ENCODE measurements at regions not wholly inside any gene's neighbourhood (a gene's known extent, or its start where the extent isn't known, plus 50 kb on each side); places are given as distances from the start of the nearest gene placed in this dataset.

- TF ChIP-seq, protein P1, sequence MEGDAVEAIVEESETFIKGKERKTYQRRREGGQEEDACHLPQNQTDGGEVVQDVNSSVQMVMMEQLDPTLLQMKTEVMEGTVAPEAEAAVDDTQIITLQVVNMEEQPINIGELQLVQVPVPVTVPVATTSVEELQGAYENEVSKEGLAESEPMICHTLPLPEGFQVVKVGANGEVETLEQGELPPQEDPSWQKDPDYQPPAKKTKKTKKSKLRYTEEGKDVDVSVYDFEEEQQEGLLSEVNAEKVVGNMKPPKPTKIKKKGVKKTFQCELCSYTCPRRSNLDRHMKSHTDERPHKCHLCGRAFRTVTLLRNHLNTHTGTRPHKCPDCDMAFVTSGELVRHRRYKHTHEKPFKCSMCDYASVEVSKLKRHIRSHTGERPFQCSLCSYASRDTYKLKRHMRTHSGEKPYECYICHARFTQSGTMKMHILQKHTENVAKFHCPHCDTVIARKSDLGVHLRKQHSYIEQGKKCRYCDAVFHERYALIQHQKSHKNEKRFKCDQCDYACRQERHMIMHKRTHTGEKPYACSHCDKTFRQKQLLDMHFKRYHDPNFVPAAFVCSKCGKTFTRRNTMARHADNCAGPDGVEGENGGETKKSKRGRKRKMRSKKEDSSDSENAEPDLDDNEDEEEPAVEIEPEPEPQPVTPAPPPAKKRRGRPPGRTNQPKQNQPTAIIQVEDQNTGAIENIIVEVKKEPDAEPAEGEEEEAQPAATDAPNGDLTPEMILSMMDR (IDR thresholded peaks at IDR 0.05): no peak
- H3K27me3 ChIP-seq (replicated peaks; ENCODE audit: insufficient read depth): no peaks in the 10 kb centered on the region
- H3K36me3 ChIP-seq: no peaks in the 10 kb centered on the region
- no peak overlapping the region for H3K27ac ChIP-seq
- no peak for DNase-seq (ENCODE audit: low spot score)
- H3K4me1 ChIP-seq (ENCODE audit: control insufficient read depth in 1 of 2, low read depth in 2 of 2): no peaks in the 10 kb centered on the region
- no peaks in the 10 kb centered on the region for H3K9me3 ChIP-seq
- no peak for ATAC-seq (ENCODE audit: insufficient number of reproducible peaks, low FRiP score, low read depth)
- H3K4me3 ChIP-seq: no peak overlapping the region
Measured at GRCh38 chr6:85195243-85195642, 254.6 kb upstream of the NT5E start.

- Histone ChIP-seq H3K36me3 (no peaks in the 10 kb centered on the region), H3K4me3 (no peak overlapping the region), H3K9me3 (no peaks in the 10 kb centered on the region), H3K4me1 (ENCODE audit: control insufficient read depth in 1 of 2, low read depth in 2 of 2) (no peaks in the 10 kb centered on the region), H3K27ac (no peak overlapping the region), H3K27me3 (replicated peaks; ENCODE audit: insufficient read depth) (no peaks in the 10 kb centered on the region)
- TF ChIP-seq, protein P1 (IDR thresholded peaks at IDR 0.05): no peak
- DNase-seq (ENCODE audit: low spot score) (no peak), ATAC-seq (ENCODE audit: insufficient number of reproducible peaks, low FRiP score, low read depth) (no peak)
Measured at GRCh38 chr6:85193339-85193738, 256.5 kb upstream of the NT5E start.

- H3K4me1 ChIP-seq (ENCODE audit: control insufficient read depth in 1 of 2, low read depth in 2 of 2): no peaks in the 10 kb centered on the region
- ATAC-seq (ENCODE audit: insufficient number of reproducible peaks, low FRiP score, low read depth) (no peak), DNase-seq (ENCODE audit: low spot score) (no peak)
- no peaks in the 10 kb centered on the region for H3K36me3 ChIP-seq
- TF ChIP-seq, protein P1 (IDR thresholded peaks at IDR 0.05): no peak
- H3K9me3 ChIP-seq: no peaks in the 10 kb centered on the region
- no peaks in the 10 kb centered on the region for H3K27me3 ChIP-seq (replicated peaks; ENCODE audit: insufficient read depth)
- no peak overlapping the region for H3K4me3 ChIP-seq
- no peak overlapping the region for H3K27ac ChIP-seq
Measured at GRCh38 chr6:85192596-85192995, 257.3 kb upstream of the NT5E start.

GRCh38 chr6:85192186-85192585 lies 257.7 kb upstream of the NT5E start:
- ATAC-seq (ENCODE audit: insufficient number of reproducible peaks, low FRiP score, low read depth) (no peak), DNase-seq (ENCODE audit: low spot score) (no peak)
- H3K9me3 ChIP-seq: no peaks in the 10 kb centered on the region
- no peak overlapping the region for H3K4me3 ChIP-seq
- TF ChIP-seq, protein P1 (IDR thresholded peaks at IDR 0.05): no peak
- no peaks in the 10 kb centered on the region for H3K36me3 ChIP-seq
- no peak overlapping the region for H3K27ac ChIP-seq
- H3K4me1 ChIP-seq (ENCODE audit: control insufficient read depth in 1 of 2, low read depth in 2 of 2): peaks cover 0 to 3% of the 10 kb centered on the region in 2 donors
- H3K27me3 ChIP-seq (replicated peaks; ENCODE audit: insufficient read depth): no peaks in the 10 kb centered on the region

DNA sequence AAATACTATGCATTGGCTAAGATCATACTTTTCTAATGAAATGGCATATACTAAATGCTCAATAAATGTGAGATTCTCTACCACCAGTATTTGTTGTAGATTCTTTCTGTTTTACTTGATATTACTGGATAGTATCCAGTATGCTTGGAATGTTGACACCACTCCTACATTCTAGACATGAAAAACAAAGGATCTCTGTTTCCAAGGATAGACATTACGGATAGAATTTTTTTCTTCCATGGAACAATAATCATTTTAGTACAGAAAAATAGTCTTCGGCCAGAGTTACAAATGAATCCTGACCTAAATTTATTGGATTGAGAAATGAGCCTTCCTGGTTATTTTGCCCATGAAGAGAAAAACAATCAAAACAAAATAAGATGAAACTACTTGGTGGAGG lies 258.2 kb upstream of the NT5E start:
- Histone ChIP-seq H3K36me3 (no peaks in the 10 kb centered on the region), H3K27ac (no peak overlapping the region), H3K27me3 (replicated peaks; ENCODE audit: insufficient read depth) (no peaks in the 10 kb centered on the region), H3K4me1 (ENCODE audit: control insufficient read depth in 1 of 2, low read depth in 2 of 2) (peaks cover 0 to 8% of the 10 kb centered on the region in 2 donors), H3K4me3 (no peak overlapping the region), H3K9me3 (no peaks in the 10 kb centered on the region)
- no peak for DNase-seq (ENCODE audit: low spot score)
- TF ChIP-seq, protein P1 (IDR thresholded peaks at IDR 0.05): no peak
- ATAC-seq (ENCODE audit: insufficient number of reproducible peaks, low FRiP score, low read depth): no peak

All from thoracic aorta (tissue), 2 donors.